NCI-H510A treated with DMSO at 0.1 percent for 48 hours (cell line): ENCODE measurements at regions not wholly inside any gene's neighbourhood (a gene's known extent, or its start where the extent isn't known, plus 50 kb on each side); places are given as distances from the start of the nearest gene placed in this dataset.
A peak's percentile ranks its signal among the peaks of the same experiment; 100 is the strongest.
"Not testable (repeated sequence)": the region's sequence is repeated elsewhere in the genome, so short reads cannot be mapped to it uniquely, and the experiment has no call there.

Experiments used
- DNase-seq: peaks from one replicate; lab custom pipeline; 2025; lab: John Stamatoyannopoulos, UW

DNA sequence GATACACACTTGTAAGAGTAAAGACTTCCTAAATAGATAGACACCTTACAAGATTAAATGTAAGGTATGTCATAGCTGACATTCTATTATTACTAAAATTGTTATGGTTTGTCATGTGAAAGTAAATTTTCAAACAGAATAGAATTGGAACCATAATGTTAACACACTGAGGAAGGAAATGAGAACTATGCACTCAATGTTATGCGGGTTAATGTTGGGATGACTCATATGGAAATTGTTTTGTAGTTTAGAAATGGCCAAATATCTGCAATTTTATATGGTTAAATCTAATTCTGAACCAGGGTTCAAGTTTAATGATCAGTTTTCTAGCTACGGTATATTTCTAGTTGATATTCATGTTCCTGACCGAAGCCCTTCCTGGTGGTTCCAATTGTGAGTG lies 214.2 kb upstream of the ADO start:
- DNase-seq = no peak

DNA sequence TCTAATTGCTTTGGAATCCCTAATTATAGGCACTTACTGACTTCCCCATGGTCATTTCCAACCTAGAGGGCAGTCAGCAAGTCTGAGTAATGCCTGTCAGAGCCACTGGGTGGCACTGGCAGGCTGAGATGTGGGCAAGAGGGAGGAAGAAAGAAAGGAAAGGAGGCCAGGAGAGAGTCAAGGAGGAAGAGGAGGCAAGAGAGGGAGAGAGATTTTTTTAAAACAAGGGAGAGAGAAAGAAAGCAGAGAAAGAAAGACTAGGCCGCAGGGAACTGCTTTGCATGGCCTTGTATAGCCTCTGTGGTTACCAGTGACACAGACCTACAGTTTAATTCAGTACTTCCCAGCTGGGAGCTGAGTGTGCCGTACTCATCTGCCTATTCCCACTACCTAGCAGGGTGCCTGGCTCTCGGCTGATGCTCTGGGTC lies 210.4 kb upstream of the ADO start:
- DNase-seq = peak; percentile 22

DNA sequence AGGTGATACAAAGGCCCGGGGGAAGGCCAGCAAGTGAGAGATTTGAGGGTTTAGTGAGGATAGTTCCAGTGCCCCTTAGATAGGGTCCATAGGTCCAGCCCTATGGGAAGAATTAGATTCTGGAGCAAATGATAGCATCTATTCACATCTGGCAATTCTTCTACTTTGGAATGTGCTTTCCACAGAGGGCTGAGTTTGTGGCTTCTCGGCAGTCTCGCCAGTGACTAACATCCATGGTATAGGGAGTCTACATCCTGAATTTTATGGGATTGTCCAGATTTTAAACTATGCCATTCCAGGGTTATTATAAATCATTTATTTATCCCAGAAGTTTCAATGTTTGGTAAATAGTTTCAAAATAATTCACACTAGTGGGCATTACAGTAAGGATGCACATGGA lies 207.3 kb upstream of the ADO start:
- no peak for DNase-seq

DNA sequence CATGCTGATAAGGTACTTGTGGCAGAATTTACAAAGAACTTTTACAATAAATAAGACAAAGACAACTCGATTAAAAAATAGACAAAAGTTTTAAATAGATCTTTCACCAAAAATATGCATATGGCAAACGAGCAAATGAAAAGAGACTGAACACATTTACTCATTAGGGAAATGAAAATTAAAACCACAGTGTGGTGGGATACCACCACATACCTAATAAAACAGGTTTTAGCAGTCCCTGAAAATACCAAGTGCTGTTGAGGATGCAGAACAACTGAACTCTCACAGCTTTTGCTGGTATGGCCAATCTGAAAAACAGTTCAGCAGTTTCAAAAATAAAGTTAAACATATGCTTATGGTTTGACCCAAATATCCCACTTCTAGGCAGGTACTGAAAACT lies 205.4 kb upstream of the ADO start:
- no peak for DNase-seq

DNA sequence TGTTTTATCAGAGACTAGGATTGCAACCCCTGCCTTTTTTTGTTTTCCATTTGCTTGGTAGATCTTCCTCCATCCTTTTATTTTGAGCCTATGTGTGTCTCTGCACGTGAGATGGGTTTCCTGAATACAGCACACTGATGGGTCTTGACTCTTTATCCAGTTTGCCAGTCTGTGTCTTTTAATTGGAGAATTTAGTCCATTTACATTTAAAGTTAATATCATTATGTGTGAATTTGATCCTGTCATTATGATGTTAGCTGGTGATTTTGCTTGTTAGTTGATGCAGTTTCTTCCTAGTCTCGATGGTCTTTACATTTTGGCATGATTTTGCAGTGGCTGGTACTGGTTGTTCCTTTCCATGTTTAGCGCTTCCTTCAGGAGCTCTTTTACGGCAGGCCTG lies 198.0 kb upstream of the ADO start:
- DNase-seq = not testable (repeated sequence)

DNA sequence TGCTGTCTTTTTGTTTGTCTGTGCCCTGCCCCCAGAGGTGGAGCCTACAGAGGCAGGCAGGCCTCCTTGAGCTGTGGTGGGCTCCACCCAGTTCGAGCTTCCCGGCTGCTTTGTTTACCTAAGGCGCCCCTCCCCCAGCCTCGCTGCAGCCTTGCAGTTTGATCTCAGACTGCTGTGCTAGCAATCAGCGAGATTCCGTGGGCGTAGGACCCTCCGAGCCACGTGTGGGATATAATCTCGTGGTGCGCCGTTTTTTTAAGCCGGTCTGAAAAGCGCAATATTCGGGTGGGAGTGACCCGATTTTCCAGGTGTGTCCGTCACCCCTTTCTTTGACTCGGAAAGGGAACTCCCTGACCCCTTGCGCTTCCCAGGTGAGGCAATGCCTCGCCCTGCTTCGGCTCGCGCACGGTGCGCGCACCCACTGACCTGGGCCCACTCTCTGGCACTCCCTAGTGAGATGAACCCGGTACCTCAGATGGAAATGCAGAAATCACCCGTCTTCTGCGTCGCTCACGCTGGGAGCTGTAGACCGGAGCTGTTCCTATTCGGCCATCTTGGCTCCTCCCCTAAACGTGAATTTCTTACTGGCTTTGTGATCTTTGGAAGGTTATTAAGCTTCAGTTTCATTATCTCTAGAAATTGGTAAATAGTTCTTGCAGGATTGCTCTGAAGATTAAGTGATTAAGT lies 196.2 kb upstream of the ADO start:
- not testable (repeated sequence) for DNase-seq

DNA sequence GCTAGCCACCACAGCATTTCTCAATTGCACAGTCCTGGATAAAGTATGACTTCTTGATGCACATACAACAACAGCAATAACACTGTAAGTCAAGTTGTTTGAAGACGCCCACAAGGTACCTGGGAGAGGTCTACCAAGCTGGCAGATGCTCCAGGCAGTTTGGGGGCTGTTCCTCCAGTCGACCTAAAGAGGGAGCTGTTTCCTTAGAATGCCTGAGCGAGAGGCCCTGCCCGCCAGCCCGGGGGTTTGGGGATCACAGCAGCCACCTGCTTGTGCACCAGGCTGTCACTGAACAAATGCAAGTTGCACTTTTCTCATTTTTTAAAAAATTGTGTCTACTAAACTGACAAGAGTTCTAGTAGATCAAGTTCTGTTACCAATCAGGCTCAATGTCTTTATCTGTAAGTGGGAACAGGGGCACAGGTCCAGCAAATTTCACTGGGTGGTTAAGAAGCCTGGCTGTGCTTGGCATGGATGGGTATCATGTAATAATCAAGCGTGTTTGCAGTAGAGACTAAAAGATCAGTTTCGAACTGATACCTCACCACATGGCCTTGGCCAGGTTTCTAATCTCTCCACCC lies 193.8 kb upstream of the ADO start:
- DNase-seq = no peak

DNA sequence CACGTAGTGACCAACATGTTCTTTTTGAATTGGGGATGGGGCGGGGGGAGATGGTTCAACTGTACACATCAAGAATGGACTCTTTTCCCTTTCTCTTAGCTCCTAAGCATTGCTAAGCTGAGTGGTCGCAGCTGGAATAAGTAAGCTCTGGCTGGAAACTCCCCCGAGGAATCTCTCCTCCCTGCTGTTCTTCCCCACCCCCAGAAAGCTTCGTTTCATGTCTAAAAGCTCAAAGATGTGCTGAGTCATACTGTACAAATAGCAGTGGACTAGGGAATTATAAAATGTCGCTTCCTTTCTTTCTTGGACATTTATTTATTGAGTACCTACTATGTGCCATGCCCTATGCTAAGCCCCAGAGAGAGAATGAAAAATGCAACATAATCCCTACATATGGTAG lies 191.1 kb upstream of the ADO start:
- DNase-seq = no peak

DNA sequence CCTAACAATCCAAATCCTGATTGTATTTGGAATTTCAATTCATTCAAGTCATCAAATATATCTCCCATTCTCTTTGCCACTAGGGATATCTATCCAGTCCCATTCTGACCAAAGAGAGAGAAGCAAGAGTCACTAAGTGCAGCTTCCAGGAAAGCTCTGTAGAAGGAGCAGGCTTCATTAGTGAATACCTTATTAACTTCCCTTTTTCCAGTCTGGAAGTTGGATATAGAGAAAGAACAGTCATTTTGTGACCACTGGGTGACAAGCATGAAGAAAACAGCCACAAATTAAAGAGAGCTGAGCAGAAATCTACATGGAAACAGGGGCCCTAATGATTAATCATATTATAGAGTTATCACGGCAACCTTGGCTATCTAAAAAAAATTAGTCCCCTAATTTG lies 190.7 kb upstream of the ADO start:
- DNase-seq = no peak

DNA sequence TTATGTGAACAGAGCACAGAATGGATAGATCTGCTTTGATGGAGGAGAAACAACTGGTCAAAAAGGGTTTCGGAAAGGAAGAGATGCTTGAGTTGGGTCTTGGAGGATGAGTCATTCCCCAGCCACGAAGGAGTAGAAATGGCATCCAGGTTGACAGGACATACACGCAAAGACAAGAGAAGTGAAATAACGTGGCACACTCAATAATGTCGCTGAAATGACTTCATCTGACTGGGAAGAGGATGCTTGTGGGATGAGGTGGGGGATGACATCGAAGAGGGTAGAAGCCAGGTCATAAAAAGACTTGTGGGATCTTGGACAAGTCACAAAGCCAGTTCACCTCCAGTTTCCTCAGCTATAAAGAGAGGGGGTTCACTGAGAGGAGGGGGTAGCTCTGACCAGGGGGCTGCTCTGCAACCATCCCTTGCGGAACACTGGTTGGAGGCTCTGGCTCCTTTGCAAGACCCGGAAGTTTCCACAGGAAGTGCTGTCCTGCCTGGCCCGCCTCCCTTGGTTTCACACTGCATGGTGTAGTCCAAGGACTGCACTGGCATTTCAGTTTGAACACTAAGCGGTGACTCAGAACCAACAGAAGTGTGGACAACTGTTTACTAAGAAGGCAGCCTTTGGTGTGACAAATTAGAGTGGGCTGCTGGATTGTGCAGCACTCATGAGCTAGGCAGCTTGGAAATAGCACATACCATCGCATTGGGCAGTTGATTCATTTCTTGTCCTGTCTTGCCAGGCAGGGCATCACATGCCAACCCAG lies 189.9 kb upstream of the ADO start:
- DNase-seq = no peak

DNA sequence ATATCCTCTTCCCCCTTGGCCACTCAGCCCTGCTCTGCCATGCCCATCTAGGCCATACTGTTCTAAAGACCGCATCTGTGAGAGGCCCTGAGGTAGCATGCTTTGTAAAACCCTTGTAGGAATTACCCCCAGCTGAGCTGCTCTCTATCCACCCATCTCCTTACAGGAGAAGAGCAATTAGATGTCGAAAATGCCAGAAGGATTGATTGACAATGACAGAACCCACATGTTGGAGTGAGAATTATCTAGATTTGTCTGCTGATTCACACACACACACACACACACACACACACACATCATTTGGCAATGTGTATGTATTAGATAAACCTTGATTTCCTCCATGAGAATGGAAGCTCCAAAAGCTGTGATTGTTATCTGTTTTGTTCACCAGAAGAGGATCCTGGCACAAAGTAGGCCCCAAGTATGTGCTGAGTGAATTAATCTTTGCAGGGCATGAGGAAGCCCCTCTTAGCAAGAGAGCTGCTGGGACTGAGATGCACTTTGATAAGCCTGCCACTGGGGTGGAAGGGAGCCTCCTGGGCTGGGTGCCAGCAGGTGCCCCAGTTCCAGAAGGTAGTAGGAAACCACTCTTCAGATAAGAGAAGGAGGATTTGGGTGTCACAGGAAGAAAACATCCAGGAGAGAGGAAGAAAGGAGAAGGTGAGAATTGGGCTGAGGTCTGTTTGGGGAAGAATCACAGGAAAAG lies 187.5 kb upstream of the ADO start:
- DNase-seq = no peak

DNA sequence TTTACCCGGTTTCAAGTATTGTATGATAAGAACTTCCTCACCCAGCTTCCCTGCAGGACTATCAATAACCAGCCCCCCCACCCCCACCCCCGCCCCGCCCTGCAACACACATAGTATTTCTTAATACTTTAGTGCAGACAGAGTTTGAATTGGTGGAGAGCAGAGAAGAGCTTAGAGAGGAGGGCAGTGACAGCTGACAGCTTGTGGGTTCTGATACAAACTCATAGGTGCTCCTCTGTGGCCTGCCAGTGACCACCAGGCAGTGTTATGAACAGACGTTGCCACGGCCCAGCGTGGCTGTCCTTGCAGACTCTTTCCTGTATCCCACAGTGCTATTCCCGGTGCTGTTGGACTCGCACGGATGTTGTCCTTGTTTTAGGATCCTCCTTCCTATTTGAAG lies 186.9 kb upstream of the ADO start:
- no peak for DNase-seq

DNA sequence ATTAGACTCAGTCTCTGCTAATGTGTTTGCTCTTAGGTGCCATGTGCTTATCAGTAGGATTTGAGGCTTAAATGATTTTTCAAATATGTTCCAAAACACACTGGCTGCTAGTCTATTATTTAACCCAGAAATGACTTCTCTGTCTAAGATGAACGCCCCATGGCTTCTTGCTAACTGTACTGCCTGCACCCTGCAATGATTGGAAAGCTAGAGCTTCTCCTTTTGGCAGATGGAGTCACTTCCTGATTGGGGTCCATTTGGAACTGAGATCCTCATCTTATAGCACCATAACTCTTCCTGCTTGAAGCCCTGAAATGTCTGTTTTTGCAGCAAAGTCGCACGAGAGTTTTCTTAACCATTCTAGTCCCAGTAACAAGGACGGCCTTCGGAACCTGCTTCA lies 186.5 kb upstream of the ADO start:
- no peak for DNase-seq

DNA sequence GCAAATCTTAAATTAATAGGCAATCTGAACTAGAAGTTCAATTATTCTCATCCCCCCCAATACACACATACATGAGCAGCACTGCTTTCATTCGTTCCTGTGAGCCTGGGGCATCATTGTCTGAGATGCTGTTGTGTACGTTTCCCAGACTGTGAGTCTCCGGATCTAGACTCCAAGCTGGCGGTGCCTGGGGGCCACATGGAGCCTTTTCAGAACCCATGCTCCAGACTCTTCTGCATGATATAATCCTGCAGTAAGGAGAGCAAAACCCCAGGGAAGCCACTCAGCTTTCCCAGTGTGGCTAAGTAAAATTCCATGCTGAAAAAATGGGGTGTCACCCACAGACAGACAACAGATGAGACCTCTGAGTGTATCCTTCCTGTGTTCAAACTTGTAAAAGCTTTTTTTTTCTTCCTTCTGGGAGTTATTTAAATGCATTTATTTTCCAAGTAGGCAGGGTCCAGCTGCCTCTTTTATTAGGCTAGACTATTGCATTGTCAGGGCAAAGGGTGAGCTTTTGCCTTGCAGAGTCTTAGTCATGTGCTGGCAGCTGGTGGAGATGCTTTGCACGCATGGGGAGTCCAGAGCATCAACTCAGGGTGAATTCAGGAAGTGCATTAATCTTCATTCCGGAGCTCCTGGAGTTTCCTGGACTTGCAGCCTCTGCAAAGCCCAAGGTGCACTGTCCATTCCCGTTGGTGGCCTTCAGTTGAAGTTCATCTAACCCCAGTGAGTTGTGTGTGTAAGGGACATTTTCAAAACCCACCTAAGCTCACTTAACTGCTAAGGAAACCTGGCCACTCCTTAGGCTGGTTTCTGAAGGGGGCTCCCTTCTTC lies 185.7 kb upstream of the ADO start:
- DNase-seq = no peak

DNA sequence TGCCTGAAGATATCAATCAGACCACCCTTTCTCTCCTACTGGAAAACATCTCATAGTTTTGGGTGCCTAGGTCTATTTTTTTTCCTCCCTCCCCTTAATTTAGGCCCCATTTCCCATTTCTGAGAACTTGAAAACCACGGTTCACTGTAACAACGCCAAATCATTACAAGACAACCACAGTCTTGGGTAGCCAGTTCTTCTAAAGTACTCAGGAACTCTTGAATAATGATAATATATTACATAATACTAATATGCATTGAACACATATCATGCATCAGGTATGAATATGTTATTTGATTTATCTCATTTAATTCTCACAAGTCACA lies 185.1 kb upstream of the ADO start:
- no peak for DNase-seq

DNA sequence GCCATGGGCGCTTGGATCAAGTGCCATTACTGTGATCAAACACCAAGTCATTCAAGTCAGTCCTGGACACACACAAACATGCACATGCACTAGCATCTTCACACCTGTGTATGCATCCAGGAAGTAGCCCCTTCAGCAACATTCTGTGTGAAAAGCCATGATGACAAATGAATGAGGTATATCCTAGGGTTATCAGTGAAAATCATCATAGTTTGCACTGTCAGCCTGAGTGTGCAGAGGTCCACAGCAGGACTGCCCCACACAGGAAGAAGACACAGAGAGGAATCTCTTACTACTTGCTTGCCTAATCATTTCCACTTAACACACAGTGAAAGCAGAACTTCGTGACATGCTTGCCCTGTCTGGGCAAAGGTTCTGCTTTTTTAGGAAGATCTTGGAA lies 184.0 kb upstream of the ADO start:
- DNase-seq = no peak

DNA sequence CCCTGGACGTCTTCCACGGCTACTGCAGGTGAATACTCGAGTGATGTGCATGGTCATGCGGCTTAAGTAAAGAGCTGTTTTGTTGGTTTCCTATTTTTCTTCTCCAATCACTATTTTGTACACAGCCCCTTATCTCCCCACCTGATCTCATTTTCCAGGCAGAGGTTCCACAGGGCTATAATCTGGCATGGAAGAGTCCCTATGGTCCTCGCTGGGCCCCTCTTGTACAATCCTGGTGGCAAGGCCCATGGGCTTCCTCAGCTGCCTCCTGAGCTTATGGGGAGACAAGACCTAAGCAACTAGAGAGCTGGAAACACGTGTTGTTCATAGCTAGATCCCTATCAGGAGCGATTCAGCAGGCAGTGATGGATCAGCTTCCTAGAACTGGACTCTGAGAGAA lies 181.3 kb upstream of the ADO start:
- DNase-seq = no peak

DNA sequence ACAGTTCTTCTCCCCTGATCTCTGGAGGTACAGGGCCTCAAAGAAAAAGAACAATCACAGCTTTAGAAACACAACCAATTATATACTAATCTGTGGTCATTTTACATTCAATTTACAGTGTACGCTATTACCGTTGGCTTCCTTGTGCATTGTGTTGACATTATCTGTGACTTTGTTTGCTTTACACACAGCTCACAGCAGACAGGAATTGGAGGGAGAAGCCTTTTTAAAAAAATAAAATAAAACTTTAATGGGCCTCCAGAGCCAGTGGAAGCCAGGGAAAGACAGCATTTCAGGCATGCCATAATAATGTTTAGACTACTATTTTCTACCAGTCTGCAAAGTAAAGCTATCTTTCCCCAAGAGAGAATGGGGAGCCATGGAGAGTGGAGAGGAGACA lies 179.0 kb upstream of the ADO start:
- no peak for DNase-seq

DNA sequence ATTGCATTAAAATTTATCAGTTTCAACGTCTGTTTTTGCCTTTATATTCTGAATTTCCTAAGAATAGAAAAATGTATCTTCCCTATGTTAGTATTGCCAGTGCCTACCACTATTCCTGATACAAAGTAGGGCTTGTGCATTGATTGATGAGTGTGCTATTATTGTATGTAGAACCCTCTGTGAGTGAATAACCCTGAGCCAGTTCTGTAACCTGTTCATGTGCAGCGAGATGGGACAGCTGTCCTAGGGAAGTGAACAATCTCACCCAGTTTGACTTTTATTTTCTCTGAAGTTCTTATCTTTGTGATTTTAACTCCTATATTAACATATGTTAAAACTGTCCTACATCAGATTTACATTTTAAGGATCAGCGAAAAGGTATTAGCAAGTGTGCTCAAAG lies 178.4 kb upstream of the ADO start:
- DNase-seq = no peak

DNA sequence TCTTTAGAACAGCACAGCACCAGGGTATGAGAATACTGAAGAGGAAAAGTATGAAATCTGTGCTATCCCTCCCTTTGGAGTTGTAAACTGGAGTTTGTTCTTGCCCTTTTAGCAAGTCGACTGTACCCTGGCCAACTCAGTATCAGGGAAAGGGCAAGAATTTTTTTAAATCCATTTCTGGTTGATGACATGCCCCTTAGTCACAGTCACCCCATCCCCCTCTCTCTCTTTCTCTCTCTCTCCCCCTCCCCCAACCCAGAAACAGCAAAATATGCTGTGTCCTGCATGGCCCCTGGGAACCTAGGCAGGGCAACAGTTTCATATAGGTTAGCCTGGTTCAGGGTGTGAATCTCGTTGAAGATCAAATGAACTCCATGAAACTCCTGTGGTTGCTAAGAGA lies 177.7 kb upstream of the ADO start:
- no peak for DNase-seq

DNA sequence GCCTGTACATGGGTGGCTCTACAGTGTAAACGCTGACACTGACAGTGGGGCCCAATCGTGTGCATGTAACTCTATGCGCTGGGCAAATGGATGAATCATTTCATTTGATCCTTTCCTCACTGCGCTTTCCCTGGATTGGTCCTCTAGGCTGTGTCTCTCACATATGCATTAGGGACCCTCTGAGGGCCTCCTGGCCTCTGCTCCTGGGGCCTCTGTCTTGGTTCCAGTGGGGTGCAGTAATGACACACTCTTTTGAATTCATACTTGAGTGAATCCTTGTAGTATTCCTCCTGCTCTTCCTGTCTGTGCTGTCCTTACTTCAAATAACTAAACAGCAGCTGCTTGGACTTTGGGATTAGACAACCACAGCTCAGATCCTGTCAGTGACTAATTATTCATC lies 176.5 kb upstream of the ADO start:
- no peak for DNase-seq

DNA sequence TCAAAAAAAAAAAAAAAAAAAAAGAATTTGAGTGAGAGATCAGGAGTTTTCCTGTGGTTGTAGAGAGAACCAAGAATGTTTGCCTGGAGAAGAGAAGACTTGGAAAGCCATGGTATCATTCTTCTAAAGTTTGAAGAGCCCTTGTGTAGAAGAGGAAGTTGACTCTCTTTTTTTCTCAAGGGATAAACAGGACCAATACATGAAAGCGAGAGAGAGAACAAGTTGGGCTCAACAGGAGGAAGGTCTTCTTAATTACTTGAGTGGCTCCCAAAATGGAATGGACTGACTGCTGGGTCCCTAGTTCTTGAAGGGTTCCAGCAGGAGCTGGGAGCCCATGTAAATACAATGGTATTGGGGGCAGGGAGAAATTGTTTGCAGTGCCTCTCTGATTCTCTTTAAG lies 173.3 kb upstream of the ADO start:
- no peak for DNase-seq
